ENCODE measurements at regions not wholly inside any gene's neighbourhood (a gene's known extent, or its start where the extent isn't known, plus 50 kb on each side); places are given as distances from the start of the nearest gene placed in this dataset.

- no TSS peak for BruUV-seq (replicated peaks)
- ATAC-seq = no peak
- Histone ChIP-seq H3K9me3 (replicated peaks; ENCODE audit: control insufficient read depth, insufficient read depth, low read depth, low read length) (no peaks in the 10 kb centered on the region), H2AFZ (ENCODE audit: low read depth, low read length) (no peak overlapping the region), H3K4me1 (replicated peaks in 1 of 2; ENCODE audit: control insufficient read depth in 2 of 2, insufficient read depth in 2 of 2, low read length in 2 of 2) (no peaks in the 10 kb centered on the region; a peak in 1 of 5 replicates), H4K20me1 (replicated peaks; ENCODE audit: control insufficient read depth, insufficient read depth, low read length) (no peaks in the 10 kb centered on the region), H3K4me2 (ENCODE audit: insufficient read depth, low read length) (no peak overlapping the region), H3K4me3 (no peak overlapping the region), H3K9me1 (ENCODE audit: control insufficient read depth, insufficient read depth, low read length) (no peaks in the 10 kb centered on the region), H3K9ac (ENCODE audit: insufficient read depth in 1 of 2, low read depth in 2 of 2, low read length in 2 of 2) (no peak overlapping the region), H3K36me3 (ENCODE audit: control insufficient read depth, insufficient read depth, low read length) (no peaks in the 10 kb centered on the region), H3K79me2 (ENCODE audit: control insufficient read depth, insufficient read depth, low read length) (no peaks in the 10 kb centered on the region), H3K27me3 (ENCODE audit: control insufficient read depth in 2 of 2, insufficient read depth in 2 of 2, low read length in 2 of 2) (peaks cover 11 to 30% of the 10 kb centered on the region in 2 experiments), H3K27ac (ENCODE audit: extremely low read depth, low read depth, low read length) (no peak overlapping the region)
- FAIRE-seq = peak; percentile 59
- CTCF ChIA-PET (ENCODE audit: low intra/inter-chr PET ratio) = no interaction called here
- POLR2A ChIA-PET = no interaction called here
- intact Hi-C loops (cut with micrococcal nuclease) (no loop called here), in situ Hi-C loops (cut with MboI) (no loop called here)
- TF ChIP-seq KDM5B (IDR thresholded peaks at IDR 0.05; ENCODE audit: insufficient replicate concordance, low read depth, low read length) (no peak), NFE2 (IDR thresholded peaks at IDR 0.05; ENCODE audit: low read depth) (0 out of 2 replicates have a peak, but pooled peaks have one; percentile 26), ZNF785 (CRISPR knock-in tag; IDR thresholded peaks at IDR 0.05) (no peak), JUND (IDR thresholded peaks at IDR 0.05; ENCODE audit: borderline replicate concordance, low read depth, low read length) (peak; percentile 6; the same call in 1 of the 2 replicates), JUND (tag; IDR thresholded peaks at IDR 0.05; ENCODE audit: borderline replicate concordance, low read depth, low read length) (no peak), BDP1 (IDR thresholded peaks at IDR 0.05; ENCODE audit: insufficient read depth, insufficient read length) (no peak), CBFA2T3 (IDR thresholded peaks at IDR 0.05) (0 out of 2 replicates have a peak, but pooled peaks have one; percentile 16), ZNF507 (tag; conservative IDR thresholded peaks at IDR 0.05) (no peak), TRIM24 (IDR thresholded peaks at IDR 0.05) (0 out of 4 replicates have a peak, but pooled peaks of 1 of the 2 experiments have one; percentile 15), ATF3 (IDR thresholded peaks at IDR 0.05) (peak; percentile 32; the same call in 1 of the 2 replicates), ATF3 (CRISPR knock-in tag; conservative IDR thresholded peaks at IDR 0.05) (no peak), REST (IDR thresholded peaks at IDR 0.05; ENCODE audit: borderline replicate concordance) (no peak), REST (CRISPR knock-in tag; IDR thresholded peaks at IDR 0.05; ENCODE audit: low read depth) (no peak), FOSL1 (tag; conservative IDR thresholded peaks at IDR 0.05) (peak; percentile 42; the same call in 1 of the 2 replicates)
- no peak for DNase-seq (ENCODE audit: extremely low read depth in 1 of 4, low spot score in 3 of 4)
- WGBS (ENCODE audit: insufficient coverage, low coverage, missing lambda C conversion rate) = 3% methylated on average over 4 of the region's 4 CpGs
These were observed 376.1 kb downstream of the SEC14L1 start for GRCh38 chr17:77516902-77517301.
